H1 (cell line): ENCODE measurements at regions not wholly inside any gene's neighbourhood (a gene's known extent, or its start where the extent isn't known, plus 50 kb on each side); places are given as distances from the start of the nearest gene placed in this dataset.

ENCODE experiments used
- GTF2F1 ChIP-seq: IDR thresholded peaks from 2 replicates; pipeline ENCODE4 v1.6.1; 2012; ENCODE audit warnings: low read depth, low read length, improper control_type of control experiment, borderline replicate concordance
- MAFK ChIP-seq: IDR thresholded peaks from 2 replicates; pipeline ENCODE4 v1.6.1; 2012; ENCODE audit warnings: low read depth, mild to moderate bottlenecking, improper control_type of control experiment, low read length
- MAX ChIP-seq: IDR thresholded peaks from 2 replicates; pipeline ENCODE4 v1.6.1; 2012; ENCODE audit warnings: inconsistent platforms
- SAP30 ChIP-seq: fragments of 300-600 bp; sonication (generic); IDR thresholded peaks from 2 replicates; pipeline ENCODE4 v1.7.1; 2012; ENCODE audit warnings: low read length, moderate library complexity, mild to moderate bottlenecking, inconsistent platforms; ENCODE audit not compliant: insufficient read depth, insufficient replicate concordance
- SP4 ChIP-seq: IDR thresholded peaks from 2 replicates; pipeline ENCODE4 v1.6.1; 2012; ENCODE audit warnings: low read length, inconsistent platforms

- TF ChIP-seq SP4 (no peak), GTF2F1 (no peak), SAP30 (no peak), MAFK (no peak), MAX (no peak)
Measured at GRCh38 chr6:27782748-27783147, 129.4 kb downstream of the OR2B2 start (continued).
